HG03108 (cell line): ENCODE measurements at regions not wholly inside any gene's neighbourhood (a gene's known extent, or its start where the extent isn't known, plus 50 kb on each side); places are given as distances from the start of the nearest gene placed in this dataset.

Source experiments
- ATAC-seq: cut with Tn5 transposase; IDR thresholded peaks from one replicate; pipeline ENCODE4 v1.9.1; 2021; ENCODE audit warnings: moderate library complexity; ENCODE audit not compliant: unreplicated experiment

DNA sequence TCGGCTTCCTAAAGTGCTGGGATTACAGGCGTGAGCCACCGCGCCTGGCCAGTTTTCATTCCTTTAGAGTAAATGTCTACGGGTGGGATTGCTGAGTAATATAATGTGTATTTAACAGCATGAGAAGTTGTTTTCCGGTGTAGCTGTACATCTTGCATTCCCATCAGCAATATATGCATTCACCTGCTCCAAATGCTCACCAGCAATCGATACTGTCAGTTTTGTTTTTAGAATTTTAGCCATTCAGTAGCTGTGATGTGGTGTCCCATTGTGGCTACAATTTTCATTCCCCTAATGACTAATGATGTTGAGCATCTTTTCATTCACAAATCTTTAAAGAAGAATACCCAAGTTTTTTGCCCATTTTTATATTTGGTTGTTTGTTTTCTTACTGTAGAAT lies 134.8 kb upstream of the RGMA start:
- no peak for ATAC-seq

GRCh38 chr15:93221759-93222158 lies 132.7 kb upstream of the RGMA start:
- no peak for ATAC-seq

DNA sequence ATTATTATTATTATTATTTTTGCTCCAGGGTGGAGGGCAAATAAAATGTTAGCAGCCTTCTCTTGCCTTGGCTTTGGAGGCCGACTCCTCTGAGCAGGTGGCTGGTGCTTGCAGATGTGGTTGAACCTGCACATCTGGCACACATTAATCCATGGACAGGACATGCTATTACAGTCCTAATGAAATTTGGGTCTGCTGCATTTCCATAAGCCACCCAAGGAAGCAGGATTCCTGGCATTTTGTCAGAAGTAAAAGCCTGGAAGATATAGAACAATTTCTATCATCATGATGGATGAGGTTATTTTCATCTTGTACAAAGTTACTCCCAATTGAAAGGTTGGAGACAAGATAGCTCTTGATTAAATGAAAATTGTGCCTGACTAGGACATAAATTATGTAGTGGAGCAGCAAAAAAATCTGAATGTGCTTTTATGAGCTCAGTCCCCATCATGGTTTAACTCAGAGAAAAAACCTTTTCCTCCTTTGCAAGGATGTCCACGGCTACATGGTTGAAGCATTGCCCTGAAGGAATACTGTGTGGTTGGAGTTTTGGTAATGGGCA lies 130.9 kb upstream of the RGMA start:
- no peak for ATAC-seq

DNA sequence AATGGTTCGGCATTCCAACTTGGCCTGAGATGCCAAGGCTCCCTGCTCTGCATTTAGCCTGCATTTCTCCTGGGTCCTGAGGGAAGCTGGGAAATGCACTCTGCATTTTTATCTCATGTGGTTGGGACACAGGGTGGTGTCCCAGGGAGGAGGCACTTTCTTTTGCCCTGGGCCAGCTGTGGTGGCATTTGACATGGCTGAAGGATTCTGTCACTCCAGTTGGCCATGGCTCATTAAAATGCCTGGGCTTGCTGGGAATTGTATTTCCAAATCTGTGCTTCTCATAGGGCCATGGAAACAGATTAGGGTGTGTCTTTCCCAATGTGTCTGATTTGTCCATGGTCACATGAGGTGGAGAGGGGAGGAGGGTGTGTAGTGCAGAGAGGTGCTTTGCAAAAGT lies 128.3 kb upstream of the RGMA start:
- ATAC-seq = no peak

DNA sequence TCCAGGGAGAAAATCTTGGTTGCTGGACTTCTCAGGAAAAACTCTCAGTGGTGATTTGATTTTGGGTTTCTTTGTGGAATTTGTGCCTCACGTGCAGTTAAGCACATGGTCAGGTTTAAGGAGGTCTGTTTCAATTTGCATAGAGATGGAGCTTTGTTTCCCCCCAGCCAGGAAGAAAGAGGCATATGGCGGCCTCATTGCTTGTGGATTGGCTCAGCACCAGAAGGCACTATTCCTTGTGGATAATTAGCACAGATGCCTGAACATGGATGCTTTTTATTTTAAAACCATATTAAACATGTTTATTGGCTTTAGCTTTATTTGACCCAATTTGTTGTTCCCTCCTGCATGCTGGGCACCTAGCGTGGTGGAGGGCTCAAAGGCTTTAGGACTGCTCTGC lies 125.1 kb upstream of the RGMA start:
- no peak for ATAC-seq

DNA sequence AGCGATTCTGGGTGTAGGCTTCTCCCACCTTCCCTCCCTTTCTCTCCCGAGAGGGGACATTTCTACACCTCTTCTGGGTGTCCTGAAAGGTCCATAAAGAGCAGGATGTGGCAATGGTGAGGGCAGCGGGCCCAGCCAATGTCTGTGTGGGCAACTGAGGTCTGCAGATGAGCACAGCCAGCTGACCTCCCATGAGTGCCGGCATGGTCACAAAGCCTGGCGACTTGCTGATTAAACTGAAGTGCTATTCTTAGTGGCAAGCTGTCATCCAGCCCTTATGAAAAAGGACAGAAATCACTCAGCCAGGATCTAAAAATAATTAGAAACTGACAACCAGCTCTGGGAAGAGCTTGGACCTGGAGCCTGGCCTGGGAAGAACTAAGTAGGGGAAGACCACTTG lies 124.3 kb upstream of the RGMA start:
- no peak for ATAC-seq

DNA sequence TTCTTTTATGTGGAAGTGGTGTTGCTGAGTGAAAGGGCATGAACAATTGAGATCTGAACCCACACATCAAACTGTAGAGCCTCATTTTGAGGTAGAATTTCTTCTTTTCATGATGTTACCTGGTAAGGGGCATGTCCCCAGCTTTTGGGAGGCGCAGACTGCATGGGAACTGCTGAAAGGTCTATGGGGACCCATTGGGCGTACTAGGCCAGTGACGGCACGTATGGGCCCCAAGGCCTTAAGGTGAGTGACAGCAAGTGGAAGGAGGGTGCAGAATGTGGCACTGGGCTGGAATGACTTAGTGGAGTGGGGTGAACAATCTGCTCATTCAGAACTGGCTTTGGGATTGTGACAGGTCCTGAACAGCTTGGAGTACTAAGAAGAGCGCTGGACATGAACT lies 123.6 kb upstream of the RGMA start:
- ATAC-seq = no peak

GRCh38 chr15:93210995-93211394 lies 122.0 kb upstream of the RGMA start:
- ATAC-seq = no peak

GRCh38 chr15:93209690-93210445 lies 120.9 kb upstream of the RGMA start:
- no peak for ATAC-seq

- ATAC-seq = no peak
Observed at GRCh38 chr15:93206893-93207292, 117.9 kb upstream of the RGMA start.

- no peak for ATAC-seq
Observed at GRCh38 chr15:93205413-93205812, 116.4 kb upstream of the RGMA start.

DNA sequence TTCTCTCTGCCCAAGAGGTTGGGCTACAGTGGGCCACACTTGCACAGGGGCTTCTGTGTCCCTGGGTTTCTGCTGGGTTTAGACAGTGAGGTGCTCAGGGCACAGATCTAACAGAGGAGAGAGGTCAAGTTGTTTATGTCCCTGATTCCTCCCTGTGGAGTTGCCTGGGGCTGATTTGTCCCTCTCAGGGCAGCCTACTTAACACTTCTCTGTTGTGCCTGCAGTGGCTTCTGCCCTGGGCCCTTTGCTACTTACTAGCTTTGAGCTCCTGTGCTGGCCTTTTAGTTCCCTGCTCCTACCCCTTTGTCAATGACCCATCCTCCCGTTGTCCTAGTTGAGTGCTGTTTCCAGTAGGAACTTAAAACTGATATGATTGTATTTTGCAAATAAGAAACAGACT lies 114.0 kb upstream of the RGMA start:
- ATAC-seq = no peak

DNA sequence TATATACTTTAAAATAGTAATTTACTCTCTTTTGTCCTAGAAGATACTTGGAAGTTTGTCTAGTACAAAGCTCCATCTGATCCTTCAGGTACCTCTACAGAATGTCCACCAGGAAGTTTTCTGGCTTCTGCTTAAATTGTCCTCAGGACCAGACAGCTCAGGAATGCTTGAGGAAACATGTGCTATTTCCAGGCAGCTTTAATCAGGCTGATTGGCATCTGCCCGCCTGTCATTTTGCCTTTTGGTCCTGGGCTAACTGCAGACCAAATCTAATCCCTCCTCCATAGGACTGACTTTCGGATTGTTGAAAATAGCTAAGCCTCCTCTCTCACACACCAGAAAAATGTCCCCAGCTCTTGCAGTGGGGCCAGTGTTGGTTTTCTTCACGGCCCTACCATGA lies 113.4 kb upstream of the RGMA start:
- no peak for ATAC-seq

- no peak for ATAC-seq
Observed at GRCh38 chr15:93201940-93202339, 112.9 kb upstream of the RGMA start.

- ATAC-seq = no peak
Observed at GRCh38 chr15:93200837-93201226, 111.8 kb upstream of the RGMA start.

DNA sequence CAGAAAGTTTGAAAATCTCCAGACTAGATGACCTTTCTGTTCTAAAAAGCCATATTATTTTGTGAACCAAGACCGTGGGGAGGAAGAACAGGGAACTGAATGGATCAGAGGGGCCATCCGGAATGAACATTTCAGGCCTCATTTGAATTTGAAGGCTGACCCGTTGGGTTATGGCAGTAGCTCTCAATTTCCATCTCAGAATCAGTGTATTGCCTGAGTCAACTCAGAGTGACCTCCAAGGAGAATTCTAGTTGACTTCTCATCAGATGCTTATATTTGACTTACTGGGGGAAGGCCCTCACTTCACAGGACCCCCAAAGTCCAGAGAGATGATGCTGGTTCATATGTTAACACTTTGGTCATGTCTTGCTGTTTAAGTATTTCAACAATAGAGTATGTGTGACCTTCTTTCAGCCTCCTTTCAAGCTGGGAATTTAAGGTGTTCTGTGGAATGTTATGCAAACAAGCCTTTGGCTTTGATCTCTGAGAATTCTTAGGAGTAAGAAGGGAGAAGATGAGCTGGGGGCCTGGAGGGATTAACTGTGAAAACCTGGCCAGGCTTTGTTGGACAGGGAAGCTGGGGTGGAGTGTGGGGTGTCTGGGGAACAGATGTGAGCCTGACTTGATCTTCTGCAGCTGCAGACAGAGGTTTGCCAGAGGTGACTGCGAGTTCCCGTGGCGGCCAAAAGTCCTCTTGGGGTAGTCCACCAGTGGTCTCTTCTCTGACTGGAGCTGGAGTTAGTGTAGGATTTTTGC lies 111.2 kb upstream of the RGMA start:
- no peak for ATAC-seq

GRCh38 chr15:93196135-93196670 lies 107.2 kb upstream of the RGMA start:
- no peak for ATAC-seq

DNA sequence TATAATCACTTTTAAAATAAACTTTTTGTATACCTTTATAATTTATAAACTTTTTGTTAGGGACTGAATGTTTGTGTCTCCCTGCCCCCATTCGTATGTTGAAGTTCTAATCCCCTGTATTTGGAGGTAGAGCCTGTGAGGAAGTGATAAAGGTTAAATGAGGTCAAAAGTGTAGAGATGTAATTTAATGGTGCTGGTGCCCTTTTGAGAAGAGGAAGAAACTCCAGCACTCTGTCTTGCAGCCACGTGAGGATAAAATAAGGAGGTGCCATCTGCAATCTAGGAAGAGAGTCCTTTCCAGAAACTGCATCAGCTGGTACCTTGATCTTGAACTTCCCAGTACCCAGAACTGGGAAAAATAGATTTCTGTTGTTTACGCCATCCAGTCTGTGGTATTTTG lies 106.1 kb upstream of the RGMA start:
- no peak for ATAC-seq

DNA sequence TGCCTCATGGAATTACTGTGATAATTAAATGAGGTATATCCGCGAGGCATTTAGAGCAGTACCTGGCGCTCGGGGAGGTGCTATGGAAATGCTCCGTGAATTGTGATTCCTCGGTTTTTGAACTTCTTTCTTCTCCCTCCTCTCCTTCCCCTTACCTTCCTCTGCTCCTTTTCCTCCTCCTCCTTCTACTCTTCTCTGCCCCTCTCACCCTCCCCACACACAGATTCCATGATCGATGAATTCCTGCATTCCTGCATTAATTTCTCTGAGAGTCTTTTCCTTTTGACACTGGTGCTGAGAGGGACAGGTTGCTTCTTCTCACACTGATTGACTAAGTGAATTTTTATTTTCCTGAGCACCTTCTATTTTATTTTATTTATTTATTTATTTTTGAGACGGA lies 101.2 kb upstream of the RGMA start:
- ATAC-seq = no peak

DNA sequence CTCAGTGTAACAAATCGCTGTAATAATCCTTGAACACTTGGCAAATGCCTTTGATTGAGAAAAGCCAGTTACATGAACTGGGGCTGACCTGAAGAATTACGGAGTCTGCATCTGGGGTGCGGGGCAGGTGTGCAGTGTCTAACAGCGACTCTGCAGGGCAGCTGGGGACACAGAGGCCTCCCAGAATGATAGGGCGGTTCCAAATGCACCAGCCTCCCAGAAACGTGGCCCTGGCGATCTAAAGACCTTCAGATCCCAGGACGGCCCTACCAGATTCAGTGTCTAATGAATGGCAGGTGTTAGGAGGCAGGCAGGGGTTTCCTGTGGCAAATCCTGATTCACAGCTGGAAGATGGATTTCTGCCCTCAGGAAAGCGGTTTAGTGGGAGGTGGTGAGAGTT lies 100.5 kb upstream of the RGMA start:
- ATAC-seq = no peak

- ATAC-seq = no peak
Observed at GRCh38 chr15:93188236-93188635, 99.2 kb upstream of the RGMA start.

DNA sequence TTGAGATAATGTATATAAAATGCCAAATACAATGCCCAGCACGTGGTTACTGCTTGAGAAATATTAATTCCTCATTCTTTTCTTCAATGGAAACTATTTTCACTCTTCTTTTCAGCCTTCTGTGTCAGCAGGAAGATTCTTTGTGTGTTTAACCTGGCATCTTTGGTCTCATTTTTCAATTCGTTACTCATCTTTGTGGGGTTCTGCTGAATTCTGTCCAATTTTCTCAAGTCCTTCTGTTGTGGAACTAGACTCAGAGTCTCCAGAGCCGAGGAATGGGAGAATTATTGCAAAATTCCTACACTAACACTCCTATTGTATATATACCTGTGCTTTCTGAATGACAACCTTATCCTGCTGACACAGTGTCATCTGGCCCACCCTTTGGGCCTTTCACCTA lies 96.8 kb upstream of the RGMA start:
- ATAC-seq = no peak
